Stomach (tissue), 8 donors: ENCODE measurements at regions not wholly inside any gene's neighbourhood (a gene's known extent, or its start where the extent isn't known, plus 50 kb on each side); places are given as distances from the start of the nearest gene placed in this dataset.

ENCODE experiments used
- DNase-seq, 2 donors: peaks; one replicate each; pipeline versions ENCODE4 v3.0.0 to v3.0.0-alpha.2; 2013 to 2019
- H3K27ac ChIP-seq, 5 donors: fragments of 200-600 bp in 4 of 5; sonication (generic) in 4 of 5; one replicate each; pipeline ENCODE4 v1.5.1; 2013 to 2019; ENCODE audit warnings: mild to moderate bottlenecking in 1 of 5, moderate library complexity in 1 of 5
- H3K27me3 ChIP-seq, 3 donors: fragments of 200-600 bp; sonication (generic); one replicate each; pipeline ENCODE4 v1.5.1; 2017 to 2019; ENCODE audit warnings: mixed run types in 1 of 3
- H3K36me3 ChIP-seq, 4 donors: fragments of 200-600 bp; sonication (generic); 1 replicate in 3 of 4; 2 replicates in 1 of 4; pipeline ENCODE4 v1.5.1; 2016 to 2019
- H3K4me1 ChIP-seq, 4 donors: fragments of 200-600 bp; sonication (generic); one replicate each; pipeline ENCODE4 v1.5.1; 2016 to 2019
- H3K4me3 ChIP-seq, 4 donors: fragments of 200-600 bp; sonication (generic) in 3 of 4; one replicate each; pipeline ENCODE4 v1.5.1; 2016 to 2019; ENCODE audit warnings: mild to moderate bottlenecking in 1 of 4
- H3K9me3 ChIP-seq, 4 donors: fragments of 200-600 bp; sonication (generic); one replicate each; pipeline ENCODE4 v1.5.1; 2016 to 2019
- CTCF ChIP-seq, 7 experiments: fragments of 450-650 bp in 4 of 7; fragments of 200-600 bp in 3 of 7; sonication (generic) in 3 of 7; IDR thresholded peaks; one replicate each; pipeline ENCODE4 v1.5.1; 2016 to 2019; ENCODE audit warnings: antibody characterized with exemption in 7 of 7, control low read depth in 2 of 7, mild to moderate bottlenecking in 1 of 7
- EP300 ChIP-seq: sonication (generic); formaldehyde crosslinking; IDR thresholded peaks from one replicate; pipeline ENCODE4 v1.6.1; 2017; ENCODE audit warnings: antibody characterized with exemption
- POLR2A ChIP-seq, 4 donors: fragments of 450-650 bp; IDR thresholded peaks; one replicate each; pipeline ENCODE4 v1.6.1; 2016; ENCODE audit warnings: antibody characterized with exemption in 4 of 4, control low read depth in 2 of 4, mild to moderate bottlenecking in 1 of 4, moderate library complexity in 1 of 4
- POLR2AphosphoS5 ChIP-seq, 3 donors: sonication (generic); formaldehyde crosslinking; IDR thresholded peaks; one replicate each; pipeline ENCODE4 v1.6.1; 2016; ENCODE audit warnings: antibody characterized with exemption in 3 of 3
- WGBS, 5 donors: extraction: QIAGEN DNeasy Blood & Tissue Kit in 3 of 5; methylation state at CpG; one replicate each; pipeline versions ENCODE4 v1.1.5 to v1.1.7; 2013 to 2018; 5-methylcytosine and 5-hydroxymethylcytosine counted together
- intact Hi-C: fragments of 100-400 bp; cut with DNase I; formaldehyde crosslinking; loops from one replicate; pipeline ENCODE4 v1.15.1; 2023; ENCODE audit warnings: low total_unique reads
- donor health status: healthy with polysubstance abuse.
- donor health status: Bipolar disorder and iron deficiency.
- donor health status: healthy.

GRCh38 chr2:224325941-224326340 is 76.0 kb downstream of the FAM124B start:
- WGBS, 5 donors: 36 to 69% (median 64%) methylated on average over 1 of the region's 1 CpG
- Histone ChIP-seq H3K4me3 (no peak overlapping the region), H3K27me3 (no peaks in the 10 kb centered on the region), H3K9me3 (no peaks in the 10 kb centered on the region), H3K36me3 (no peaks in the 10 kb centered on the region), H3K27ac (no peak overlapping the region), H3K4me1 (no peaks in the 10 kb centered on the region)
- DNase-seq: no peak
- intact Hi-C loops: no loop called here
- TF ChIP-seq POLR2AphosphoS5 (IDR thresholded peaks at IDR 0.05) (no peak), POLR2A (IDR thresholded peaks at IDR 0.05) (no peak), EP300 (no peak), CTCF (IDR thresholded peaks at IDR 0.05) (no peak)

GRCh38 chr2:224324604-224325003 is 77.3 kb downstream of the FAM124B start:
- WGBS, 5 donors: 71 to 85% (median 76%) methylated on average over 5 of the region's 5 CpGs
- Histone ChIP-seq H3K36me3 (no peaks in the 10 kb centered on the region), H3K9me3 (no peaks in the 10 kb centered on the region), H3K4me3 (no peak overlapping the region), H3K27ac (no peak overlapping the region), H3K27me3 (no peaks in the 10 kb centered on the region), H3K4me1 (no peaks in the 10 kb centered on the region)
- no peak for TF ChIP-seq CTCF (IDR thresholded peaks at IDR 0.05)
- TF ChIP-seq POLR2AphosphoS5 (IDR thresholded peaks at IDR 0.05): no peak
- no peak for TF ChIP-seq POLR2A (IDR thresholded peaks at IDR 0.05)
- TF ChIP-seq EP300: no peak
- intact Hi-C loops: no loop called here
- no peak for DNase-seq

- Histone ChIP-seq H3K9me3 (no peaks in the 10 kb centered on the region), H3K36me3 (no peaks in the 10 kb centered on the region), H3K4me3 (no peak overlapping the region), H3K4me1 (no peaks in the 10 kb centered on the region), H3K27me3 (peaks cover 0 to 9% (median 0%) of the 10 kb centered on the region in 3 donors), H3K27ac (no peak overlapping the region)
- 70 to 93% (median 85%) methylated on average over 1 of the region's 1 CpG for WGBS, 5 donors
- TF ChIP-seq CTCF (IDR thresholded peaks at IDR 0.05): no peak
- TF ChIP-seq EP300: no peak
- no peak for TF ChIP-seq POLR2A (IDR thresholded peaks at IDR 0.05)
- TF ChIP-seq POLR2AphosphoS5 (IDR thresholded peaks at IDR 0.05): no peak
- no peak for DNase-seq
- intact Hi-C loops: no loop called here
These were observed 81.2 kb downstream of the FAM124B start for GRCh38 chr2:224320660-224321059.

- no peak overlapping the region for H3K27ac ChIP-seq
- H3K27me3 ChIP-seq: peaks cover 0 to 9% (median 0%) of the 10 kb centered on the region in 3 donors
- H3K36me3 ChIP-seq: no peaks in the 10 kb centered on the region
- intact Hi-C loops: no loop called here
- no peaks in the 10 kb centered on the region for H3K9me3 ChIP-seq
- DNase-seq: no peak
- no peak overlapping the region for H3K4me3 ChIP-seq
- no peaks in the 10 kb centered on the region for H3K4me1 ChIP-seq
- TF ChIP-seq POLR2AphosphoS5 (IDR thresholded peaks at IDR 0.05) (no peak), POLR2A (IDR thresholded peaks at IDR 0.05) (no peak), EP300 (no peak), CTCF (IDR thresholded peaks at IDR 0.05) (no peak)
- WGBS, 5 donors: 68 to 71% (median 70%) methylated on average over 5 of the region's 5 CpGs
These were observed 82.2 kb downstream of the FAM124B start for GRCh38 chr2:224319750-224320149.
